Peyer's patch (tissue), 4 donors: ENCODE measurements at regions not wholly inside any gene's neighbourhood (a gene's known extent, or its start where the extent isn't known, plus 50 kb on each side); places are given as distances from the start of the nearest gene placed in this dataset.

Source experiments
- DNase-seq, 3 donors: peaks; one replicate each; pipeline ENCODE4 v3.0.0-alpha.2; 2017 to 2019
- H3K27ac ChIP-seq, 4 donors: fragments of 200-600 bp; sonication (generic); one replicate each; pipeline ENCODE4 v1.5.1; 2016 to 2019
- H3K27me3 ChIP-seq, 2 donors: fragments of 200-600 bp; sonication (generic); one replicate each; pipeline ENCODE4 v1.5.1; 2019
- H3K36me3 ChIP-seq, 3 donors: fragments of 200-600 bp; sonication (generic); one replicate each; pipeline ENCODE4 v1.5.1; 2016 to 2019
- H3K4me1 ChIP-seq, 4 donors: fragments of 200-600 bp; sonication (generic); one replicate each; pipeline ENCODE4 v1.5.1; 2016 to 2019
- H3K4me3 ChIP-seq, 4 donors: fragments of 200-600 bp; sonication (generic); 1 replicate in 3 of 4; 2 replicates in 1 of 4; pipeline ENCODE4 v1.5.1; 2016 to 2019; ENCODE audit warnings: mild to moderate bottlenecking in 1 of 4
- H3K9me3 ChIP-seq, 4 donors: fragments of 200-600 bp; sonication (generic); one replicate each; pipeline ENCODE4 v1.5.1; 2016 to 2019; ENCODE audit warnings: mild to moderate bottlenecking in 1 of 4
- CTCF ChIP-seq, 6 experiments: fragments of 450-650 bp in 4 of 6; fragments of 200-600 bp in 2 of 6; sonication (generic) in 1 of 6; IDR thresholded peaks; one replicate each; pipeline ENCODE4 v1.5.1; 2017 to 2019; ENCODE audit warnings: antibody characterized with exemption in 6 of 6, mild to moderate bottlenecking in 3 of 6, moderate library complexity in 1 of 6
- POLR2A ChIP-seq, 2 donors: fragments of 450-650 bp; IDR thresholded peaks; one replicate each; pipeline ENCODE4 v1.5.1; 2017; ENCODE audit warnings: antibody characterized with exemption in 2 of 2, mild to moderate bottlenecking in 2 of 2, moderate library complexity in 2 of 2

- Histone ChIP-seq H3K27me3 (no peaks in the 10 kb centered on the region), H3K4me3 (no peak overlapping the region), H3K36me3 (no peaks in the 10 kb centered on the region), H3K9me3 (peaks cover 0 to 3% (median 0%) of the 10 kb centered on the region in 4 donors), H3K4me1 (no peaks in the 10 kb centered on the region), H3K27ac (no peak overlapping the region)
- no peak for DNase-seq
- TF ChIP-seq POLR2A (IDR thresholded peaks at IDR 0.05) (no peak), CTCF (IDR thresholded peaks at IDR 0.05) (no peak)
These were observed 106.7 kb upstream of the MSX1 start for GRCh38 chr4:4752576-4753401.

DNA sequence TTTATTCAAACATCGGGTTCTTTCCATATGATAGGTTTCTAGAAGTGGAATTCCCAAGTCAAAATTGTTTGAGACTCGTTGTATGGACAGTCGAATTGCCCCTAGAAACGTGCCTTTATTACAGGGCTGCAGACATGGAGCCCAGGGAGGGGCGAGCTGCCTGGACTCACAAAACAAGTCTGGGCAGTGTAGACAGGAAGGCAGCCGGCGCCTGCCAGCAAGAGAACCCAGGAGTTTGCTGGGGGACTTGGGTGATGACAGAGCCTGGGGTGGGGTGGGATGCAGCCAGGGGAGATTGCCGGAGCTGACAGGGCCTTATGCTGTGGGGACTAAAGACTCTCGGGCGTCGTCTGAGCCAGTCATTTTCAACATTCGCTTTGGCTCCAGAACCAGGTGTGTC lies 107.4 kb upstream of the MSX1 start:
- no peaks in the 10 kb centered on the region for H3K27me3 ChIP-seq
- TF ChIP-seq CTCF (IDR thresholded peaks at IDR 0.05) = no peak
- TF ChIP-seq POLR2A (IDR thresholded peaks at IDR 0.05) = no peak
- DNase-seq = no peak
- no peaks in the 10 kb centered on the region for H3K4me1 ChIP-seq
- no peak overlapping the region for H3K27ac ChIP-seq
- H3K9me3 ChIP-seq = peaks cover 0 to 3% (median 0%) of the 10 kb centered on the region in 4 donors
- H3K4me3 ChIP-seq = no peak overlapping the region
- H3K36me3 ChIP-seq = no peaks in the 10 kb centered on the region

- H3K27me3 ChIP-seq = no peaks in the 10 kb centered on the region
- no peak overlapping the region for H3K27ac ChIP-seq
- peaks cover 0 to 3% (median 0%) of the 10 kb centered on the region in 4 donors for H3K9me3 ChIP-seq
- no peak for DNase-seq
- no peak overlapping the region for H3K4me3 ChIP-seq
- TF ChIP-seq POLR2A (IDR thresholded peaks at IDR 0.05) (no peak), CTCF (IDR thresholded peaks at IDR 0.05) (no peak)
- H3K36me3 ChIP-seq = no peaks in the 10 kb centered on the region
- H3K4me1 ChIP-seq = no peaks in the 10 kb centered on the region
These were observed 109.3 kb upstream of the MSX1 start for GRCh38 chr4:4750187-4750586.

GRCh38 chr4:4749137-4749536 lies 110.3 kb upstream of the MSX1 start:
- Histone ChIP-seq H3K27ac (no peak overlapping the region), H3K4me3 (no peak overlapping the region), H3K4me1 (no peaks in the 10 kb centered on the region), H3K36me3 (no peaks in the 10 kb centered on the region), H3K9me3 (peaks cover 0 to 3% (median 0%) of the 10 kb centered on the region in 4 donors), H3K27me3 (no peaks in the 10 kb centered on the region)
- DNase-seq = no peak
- TF ChIP-seq CTCF (IDR thresholded peaks at IDR 0.05) (no peak), POLR2A (IDR thresholded peaks at IDR 0.05) (no peak)

DNA sequence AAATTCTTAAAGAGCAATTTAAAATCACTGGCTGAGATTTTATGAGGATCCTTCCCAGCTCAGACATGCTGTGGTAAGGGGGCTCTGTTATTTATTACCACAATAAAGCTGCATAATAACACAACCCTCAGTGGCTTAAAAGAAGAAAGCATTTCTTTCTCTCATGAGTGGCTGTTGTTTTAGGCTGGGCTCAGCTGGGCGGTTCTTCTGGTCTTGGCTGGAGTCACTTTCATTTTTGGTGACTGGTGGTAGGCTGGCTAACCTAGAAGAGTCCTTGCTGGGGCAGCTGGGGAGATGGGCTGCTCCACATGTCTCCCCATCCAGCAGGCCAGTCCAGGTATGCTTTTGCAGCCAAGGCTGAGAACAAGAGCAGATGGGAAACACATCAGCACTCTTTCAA lies 113.0 kb upstream of the MSX1 start:
- Histone ChIP-seq H3K4me1 (no peaks in the 10 kb centered on the region), H3K27ac (no peak overlapping the region), H3K27me3 (no peaks in the 10 kb centered on the region), H3K9me3 (peaks cover 0 to 3% (median 0%) of the 10 kb centered on the region in 4 donors), H3K36me3 (no peaks in the 10 kb centered on the region), H3K4me3 (no peak overlapping the region)
- TF ChIP-seq POLR2A (IDR thresholded peaks at IDR 0.05) (no peak), CTCF (IDR thresholded peaks at IDR 0.05) (no peak)
- no peak for DNase-seq
